ENCODE measurements at regions not wholly inside any gene's neighbourhood (a gene's known extent, or its start where the extent isn't known, plus 50 kb on each side); places are given as distances from the start of the nearest gene placed in this dataset.
"Not testable (repeated sequence)": the region's sequence is repeated elsewhere in the genome, so short reads cannot be mapped to it uniquely, and the experiment has no call there.

DNA sequence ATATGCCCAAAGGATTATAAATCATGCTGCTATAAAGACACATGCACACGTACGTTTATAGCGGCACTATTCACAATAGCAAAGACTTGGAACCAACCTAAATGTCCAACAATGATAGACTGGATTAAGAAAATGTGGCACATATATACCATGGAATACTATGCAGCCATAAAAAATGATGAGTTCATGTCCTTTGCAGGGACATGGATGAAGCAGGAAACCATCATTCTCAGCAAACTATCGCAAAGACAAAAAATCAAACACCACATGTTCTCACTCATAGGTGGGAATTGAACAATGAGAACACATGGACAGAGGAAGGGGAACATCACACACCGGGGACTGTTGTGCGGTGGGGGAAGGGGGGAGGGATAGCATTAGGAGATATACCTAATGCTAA lies 51.3 kb upstream of the CD163 start:
- TF ChIP-seq, protein P1, sequence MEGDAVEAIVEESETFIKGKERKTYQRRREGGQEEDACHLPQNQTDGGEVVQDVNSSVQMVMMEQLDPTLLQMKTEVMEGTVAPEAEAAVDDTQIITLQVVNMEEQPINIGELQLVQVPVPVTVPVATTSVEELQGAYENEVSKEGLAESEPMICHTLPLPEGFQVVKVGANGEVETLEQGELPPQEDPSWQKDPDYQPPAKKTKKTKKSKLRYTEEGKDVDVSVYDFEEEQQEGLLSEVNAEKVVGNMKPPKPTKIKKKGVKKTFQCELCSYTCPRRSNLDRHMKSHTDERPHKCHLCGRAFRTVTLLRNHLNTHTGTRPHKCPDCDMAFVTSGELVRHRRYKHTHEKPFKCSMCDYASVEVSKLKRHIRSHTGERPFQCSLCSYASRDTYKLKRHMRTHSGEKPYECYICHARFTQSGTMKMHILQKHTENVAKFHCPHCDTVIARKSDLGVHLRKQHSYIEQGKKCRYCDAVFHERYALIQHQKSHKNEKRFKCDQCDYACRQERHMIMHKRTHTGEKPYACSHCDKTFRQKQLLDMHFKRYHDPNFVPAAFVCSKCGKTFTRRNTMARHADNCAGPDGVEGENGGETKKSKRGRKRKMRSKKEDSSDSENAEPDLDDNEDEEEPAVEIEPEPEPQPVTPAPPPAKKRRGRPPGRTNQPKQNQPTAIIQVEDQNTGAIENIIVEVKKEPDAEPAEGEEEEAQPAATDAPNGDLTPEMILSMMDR (IDR thresholded peaks at IDR 0.05): not testable (repeated sequence)
- TF ChIP-seq POLR2A (IDR thresholded peaks at IDR 0.05): not testable (repeated sequence)
